GM23338 (cell line): ENCODE measurements at regions not wholly inside any gene's neighbourhood (a gene's known extent, or its start where the extent isn't known, plus 50 kb on each side); places are given as distances from the start of the nearest gene placed in this dataset.

ENCODE experiments used
- ATAC-seq: fragments of 200-7000 bp; cut with Tn5 transposase; 3 replicates; pipeline ENCODE4 v1.9.1; 2020
- DNase-seq: peaks from one replicate; pipeline ENCODE4 v3.0.0-alpha.2; 2015; ENCODE audit warnings: low spot score
- H2AFZ ChIP-seq: fragments of 200-600 bp; sonication (generic); 2 replicates; pipeline ENCODE4 v1.8.0; 2016; ENCODE audit warnings: antibody characterized with exemption, mild to moderate bottlenecking, moderate library complexity
- H3F3A ChIP-seq: fragments of 200-600 bp; sonication (generic); replicated peaks from 2 replicates; pipeline ENCODE4 v1.8.0; 2017; ENCODE audit warnings: antibody characterized with exemption, mixed run types, low read depth
- H3K27ac ChIP-seq: fragments of 200-600 bp; sonication (generic); 2 replicates; pipeline ENCODE4 v1.6.1; 2016; ENCODE audit warnings: low read depth
- H3K27me3 ChIP-seq: fragments of 200-600 bp; sonication (generic); 2 replicates; pipeline ENCODE4 v1.8.0; 2016; ENCODE audit warnings: mild to moderate bottlenecking, mixed run types, moderate library complexity; ENCODE audit not compliant: insufficient read depth
- H3K36me3 ChIP-seq: fragments of 200-600 bp; sonication (generic); 2 replicates; pipeline ENCODE4 v1.8.0; 2016; ENCODE audit warnings: mild to moderate bottlenecking; ENCODE audit not compliant: insufficient read depth
- H3K4me1 ChIP-seq: fragments of 200-600 bp; sonication (generic); 2 replicates; pipeline ENCODE4 v1.8.0; 2016; ENCODE audit warnings: mild to moderate bottlenecking, moderate library complexity; ENCODE audit not compliant: insufficient read depth
- H3K4me2 ChIP-seq: fragments of 200-600 bp; sonication (generic); 2 replicates; pipeline ENCODE4 v1.7.1; 2017; ENCODE audit warnings: mixed run types
- H3K4me3 ChIP-seq: fragments of 200-600 bp; sonication (generic); 2 replicates; pipeline ENCODE4 v1.6.1; 2016; ENCODE audit warnings: mixed run types
- H3K79me2 ChIP-seq: fragments of 200-600 bp; sonication (generic); replicated peaks from 2 replicates; pipeline ENCODE4 v1.8.0; 2017; ENCODE audit warnings: mild to moderate bottlenecking; ENCODE audit not compliant: insufficient read depth
- H3K9me2 ChIP-seq: fragments of 200-600 bp; sonication (generic); 2 replicates; pipeline ENCODE4 v1.8.0; 2017; ENCODE audit not compliant: insufficient read depth
- H4K20me1 ChIP-seq: fragments of 200-600 bp; sonication (generic); replicated peaks from 2 replicates; pipeline ENCODE4 v1.8.0; 2017; ENCODE audit warnings: mild to moderate bottlenecking; ENCODE audit not compliant: insufficient read depth
- H3K27ac Mint-ChIP-seq: 2 replicates; pipeline ENCODE4 v1.8.0; 2020; ENCODE audit warnings: inconsistent platforms, mild to moderate bottlenecking, moderate library complexity, mixed read lengths
- H3K27me3 Mint-ChIP-seq: 3 replicates; pipeline ENCODE4 v1.8.0; 2022; ENCODE audit warnings: low read depth, mild to moderate bottlenecking, moderate library complexity, mixed read lengths, inconsistent platforms; ENCODE audit not compliant: insufficient read depth, poor library complexity
- H3K36me3 Mint-ChIP-seq: 3 replicates; pipeline ENCODE4 v1.8.0; 2021; ENCODE audit warnings: low read depth, mild to moderate bottlenecking, inconsistent platforms, moderate library complexity, mixed read lengths
- H3K4me1 Mint-ChIP-seq: 3 replicates; pipeline ENCODE4 v1.8.0; 2020; ENCODE audit warnings: mild to moderate bottlenecking, inconsistent platforms, mixed read lengths
- H3K4me3 Mint-ChIP-seq: 3 replicates; pipeline ENCODE4 v1.8.0; 2021; ENCODE audit warnings: moderate library complexity, mild to moderate bottlenecking, inconsistent platforms, mixed read lengths
- H3K9me3 Mint-ChIP-seq: 3 replicates; pipeline ENCODE4 v1.8.0; 2020; ENCODE audit warnings: moderate library complexity, mild to moderate bottlenecking, inconsistent platforms, mixed read lengths
- CREB1 ChIP-seq: fragments of 250-450 bp; sonication (Bioruptor Pico); IDR thresholded peaks from 2 replicates; pipeline ENCODE4 v1.5.0; 2020; ENCODE audit warnings: low read depth, mild to moderate bottlenecking, moderate library complexity
- ETS1 ChIP-seq: IDR thresholded peaks from 2 replicates; pipeline ENCODE4 v1.6.1; 2016; ENCODE audit warnings: antibody characterized with exemption
- EZH2 ChIP-seq: fragments of 200-600 bp; sonication (generic); IDR thresholded peaks from one replicate; pipeline ENCODE4 v1.8.0; 2017; ENCODE audit warnings: antibody characterized with exemption, mild to moderate bottlenecking, low read depth; ENCODE audit not compliant: unreplicated experiment
- EZH2phosphoT487 ChIP-seq: fragments of 200-600 bp; sonication (generic); IDR thresholded peaks from one replicate; pipeline ENCODE4 v1.8.1; 2018; ENCODE audit warnings: antibody characterized with exemption; ENCODE audit not compliant: unreplicated experiment
- JUNB ChIP-seq: IDR thresholded peaks from one replicate; pipeline ENCODE4 v1.6.1; 2016; ENCODE audit warnings: antibody characterized with exemption; ENCODE audit not compliant: unreplicated experiment
- NANOG ChIP-seq: IDR thresholded peaks from 2 replicates; pipeline ENCODE4 v1.6.1; 2016; ENCODE audit warnings: antibody characterized with exemption, borderline replicate concordance
- STAT1 ChIP-seq: IDR thresholded peaks from one replicate; pipeline ENCODE4 v1.6.1; 2016; ENCODE audit warnings: antibody characterized with exemption; ENCODE audit not compliant: unreplicated experiment
- ZNF114 ChIP-seq: fragments of 250-450 bp; sonication (Bioruptor Pico); IDR thresholded peaks from 2 replicates; pipeline ENCODE4 v1.5.0; 2020; ENCODE audit warnings: mild to moderate bottlenecking, moderate library complexity
- ZNF331 ChIP-seq: fragments of 250-450 bp; sonication (Bioruptor Pico); IDR thresholded peaks from 2 replicates; pipeline ENCODE4 v1.5.0; 2020; ENCODE audit warnings: low read depth, mild to moderate bottlenecking, moderate library complexity
- ZNF462 ChIP-seq: fragments of 250-450 bp; sonication (Bioruptor Pico); IDR thresholded peaks from 2 replicates; pipeline ENCODE4 v1.5.0; 2020; ENCODE audit warnings: mild to moderate bottlenecking, moderate library complexity
- TF ChIP-seq, protein P1 (sequence below), 2 experiments: fragments of 200-600 bp in 1 of 2; sonication (generic) in 1 of 2; conservative IDR thresholded peaks; 2 replicates each; pipeline versions ENCODE4 v1.5.1 to v1.6.1; 2016 to 2017; ENCODE audit warnings: antibody characterized with exemption in 2 of 2, low read depth in 2 of 2, mild to moderate bottlenecking in 2 of 2, moderate library complexity in 1 of 2
- TF ChIP-seq, protein P2 (sequence below): IDR thresholded peaks from one replicate; pipeline ENCODE4 v1.6.1; 2018; ENCODE audit warnings: antibody characterized with exemption; ENCODE audit not compliant: unreplicated experiment

GRCh38 chrX:85573801-85574200 is 194.3 kb upstream of the POF1B start (continued):
- TF ChIP-seq ZNF462 (no peak), JUNB (no peak), NANOG (no peak)
- TF ChIP-seq, protein P1, sequence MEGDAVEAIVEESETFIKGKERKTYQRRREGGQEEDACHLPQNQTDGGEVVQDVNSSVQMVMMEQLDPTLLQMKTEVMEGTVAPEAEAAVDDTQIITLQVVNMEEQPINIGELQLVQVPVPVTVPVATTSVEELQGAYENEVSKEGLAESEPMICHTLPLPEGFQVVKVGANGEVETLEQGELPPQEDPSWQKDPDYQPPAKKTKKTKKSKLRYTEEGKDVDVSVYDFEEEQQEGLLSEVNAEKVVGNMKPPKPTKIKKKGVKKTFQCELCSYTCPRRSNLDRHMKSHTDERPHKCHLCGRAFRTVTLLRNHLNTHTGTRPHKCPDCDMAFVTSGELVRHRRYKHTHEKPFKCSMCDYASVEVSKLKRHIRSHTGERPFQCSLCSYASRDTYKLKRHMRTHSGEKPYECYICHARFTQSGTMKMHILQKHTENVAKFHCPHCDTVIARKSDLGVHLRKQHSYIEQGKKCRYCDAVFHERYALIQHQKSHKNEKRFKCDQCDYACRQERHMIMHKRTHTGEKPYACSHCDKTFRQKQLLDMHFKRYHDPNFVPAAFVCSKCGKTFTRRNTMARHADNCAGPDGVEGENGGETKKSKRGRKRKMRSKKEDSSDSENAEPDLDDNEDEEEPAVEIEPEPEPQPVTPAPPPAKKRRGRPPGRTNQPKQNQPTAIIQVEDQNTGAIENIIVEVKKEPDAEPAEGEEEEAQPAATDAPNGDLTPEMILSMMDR (conservative IDR thresholded peaks at IDR 0.05; ENCODE audit: low read depth in 2 of 2): no peak

GRCh38 chrX:85570496-85570895 is 191.0 kb upstream of the POF1B start:
- H3K4me2 ChIP-seq: no peak overlapping the region
- no peaks in the 10 kb centered on the region for H4K20me1 ChIP-seq
- no peaks in the 10 kb centered on the region for H3K9me2 ChIP-seq
- H3K9me3 Mint-ChIP-seq: peaks cover 8% of the 10 kb centered on the region; the same call in 1 of the 3 replicates
- no peaks in the 10 kb centered on the region for H3F3A ChIP-seq
- no peak overlapping the region for H3K4me3 Mint-ChIP-seq
- DNase-seq (no peak), ATAC-seq (no peak)
- H3K27ac Mint-ChIP-seq: no peak overlapping the region
- peaks cover 6% of the 10 kb centered on the region for H3K4me1 ChIP-seq
- no peaks in the 10 kb centered on the region for H3K79me2 ChIP-seq
- H2AFZ ChIP-seq: no peak overlapping the region
- H3K36me3 Mint-ChIP-seq: no peaks in the 10 kb centered on the region
- H3K27ac ChIP-seq: no peak overlapping the region
- no peaks in the 10 kb centered on the region for H3K27me3 ChIP-seq
- no peak overlapping the region for H3K4me3 ChIP-seq
- H3K27me3 Mint-ChIP-seq: no peaks in the 10 kb centered on the region
- peaks cover 17% of the 10 kb centered on the region for H3K4me1 Mint-ChIP-seq
- H3K36me3 ChIP-seq: no peaks in the 10 kb centered on the region
- TF ChIP-seq STAT1 (no peak), EZH2phosphoT487 (no peak), ZNF331 (CRISPR knock-in tag) (no peak), CREB1 (CRISPR knock-in tag) (no peak), EZH2 (no peak), NANOG (no peak), ZNF114 (no peak), ETS1 (no peak), JUNB (no peak)
- TF ChIP-seq, protein P2, sequence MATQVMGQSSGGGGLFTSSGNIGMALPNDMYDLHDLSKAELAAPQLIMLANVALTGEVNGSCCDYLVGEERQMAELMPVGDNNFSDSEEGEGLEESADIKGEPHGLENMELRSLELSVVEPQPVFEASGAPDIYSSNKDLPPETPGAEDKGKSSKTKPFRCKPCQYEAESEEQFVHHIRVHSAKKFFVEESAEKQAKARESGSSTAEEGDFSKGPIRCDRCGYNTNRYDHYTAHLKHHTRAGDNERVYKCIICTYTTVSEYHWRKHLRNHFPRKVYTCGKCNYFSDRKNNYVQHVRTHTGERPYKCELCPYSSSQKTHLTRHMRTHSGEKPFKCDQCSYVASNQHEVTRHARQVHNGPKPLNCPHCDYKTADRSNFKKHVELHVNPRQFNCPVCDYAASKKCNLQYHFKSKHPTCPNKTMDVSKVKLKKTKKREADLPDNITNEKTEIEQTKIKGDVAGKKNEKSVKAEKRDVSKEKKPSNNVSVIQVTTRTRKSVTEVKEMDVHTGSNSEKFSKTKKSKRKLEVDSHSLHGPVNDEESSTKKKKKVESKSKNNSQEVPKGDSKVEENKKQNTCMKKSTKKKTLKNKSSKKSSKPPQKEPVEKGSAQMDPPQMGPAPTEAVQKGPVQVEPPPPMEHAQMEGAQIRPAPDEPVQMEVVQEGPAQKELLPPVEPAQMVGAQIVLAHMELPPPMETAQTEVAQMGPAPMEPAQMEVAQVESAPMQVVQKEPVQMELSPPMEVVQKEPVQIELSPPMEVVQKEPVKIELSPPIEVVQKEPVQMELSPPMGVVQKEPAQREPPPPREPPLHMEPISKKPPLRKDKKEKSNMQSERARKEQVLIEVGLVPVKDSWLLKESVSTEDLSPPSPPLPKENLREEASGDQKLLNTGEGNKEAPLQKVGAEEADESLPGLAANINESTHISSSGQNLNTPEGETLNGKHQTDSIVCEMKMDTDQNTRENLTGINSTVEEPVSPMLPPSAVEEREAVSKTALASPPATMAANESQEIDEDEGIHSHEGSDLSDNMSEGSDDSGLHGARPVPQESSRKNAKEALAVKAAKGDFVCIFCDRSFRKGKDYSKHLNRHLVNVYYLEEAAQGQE: no peak
